Testis (tissue), 2 donors: ENCODE measurements at regions not wholly inside any gene's neighbourhood (a gene's known extent, or its start where the extent isn't known, plus 50 kb on each side); places are given as distances from the start of the nearest gene placed in this dataset.

Source experiments
- CTCF ChIP-seq, 3 experiments: fragments of 450-650 bp in 2 of 3; fragments of 200-600 bp in 1 of 3; sonication (generic) in 1 of 3; IDR thresholded peaks; one replicate each; pipeline ENCODE4 v1.5.1; 2016 to 2019; ENCODE audit warnings: antibody characterized with exemption in 3 of 3, mild to moderate bottlenecking in 2 of 3, moderate library complexity in 1 of 3
- POLR2A ChIP-seq: fragments of 450-650 bp; IDR thresholded peaks from one replicate; pipeline ENCODE4 v1.6.1; 2017; ENCODE audit warnings: antibody characterized with exemption, mild to moderate bottlenecking, moderate library complexity

DNA sequence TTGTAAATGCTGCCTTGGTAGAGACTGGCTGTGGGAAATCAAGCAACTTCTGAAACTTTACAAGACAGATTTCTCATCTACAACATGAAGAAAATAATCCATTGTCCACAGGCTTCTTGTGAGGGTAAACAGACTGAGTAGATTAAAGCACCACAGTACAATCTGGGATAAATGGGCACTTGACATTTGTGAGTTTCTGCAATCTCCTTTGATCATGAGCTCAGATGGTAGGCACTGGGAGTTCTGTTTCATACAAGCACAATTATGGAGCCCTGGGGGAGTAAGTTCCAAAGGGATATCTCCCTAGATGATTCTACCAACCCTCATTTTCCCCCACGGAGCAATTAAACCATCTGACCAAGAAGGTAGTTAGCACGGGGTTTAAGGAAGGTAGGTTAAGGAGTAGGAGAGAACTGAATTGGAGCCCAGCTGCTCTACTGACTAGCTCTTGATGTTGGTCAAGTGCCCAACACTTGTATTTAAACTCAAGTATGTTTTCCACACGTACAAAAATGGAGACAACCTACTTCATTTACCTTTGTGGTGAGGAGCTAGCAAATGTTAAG lies 479.5 kb upstream of the TNC start:
- no peak for TF ChIP-seq CTCF (IDR thresholded peaks at IDR 0.05)
- TF ChIP-seq POLR2A = no peak
